ENCODE measurements at regions not wholly inside any gene's neighbourhood (a gene's known extent, or its start where the extent isn't known, plus 50 kb on each side); places are given as distances from the start of the nearest gene placed in this dataset.

GRCh38 chr3:187906920-187907319 lies 161.7 kb upstream of the BCL6 start:
- Histone ChIP-seq H3K36me3 (ENCODE audit: control insufficient read depth in 1 of 2, insufficient read depth in 2 of 2, low read length in 2 of 2) (no peaks in the 10 kb centered on the region), H3K4me2 (ENCODE audit: low read length) (no peak overlapping the region), H3K4me3 (replicated peaks in 1 of 2; ENCODE audit: low read depth in 1 of 2, low read length in 2 of 2) (no peak overlapping the region), H3K4me1 (ENCODE audit: control insufficient read depth in 1 of 2, insufficient read depth in 2 of 2, low read length in 2 of 2) (no peaks in the 10 kb centered on the region), H3K9me2 (ENCODE audit: insufficient read depth) (no peaks in the 10 kb centered on the region), H3K27ac (ENCODE audit: low read depth, low read length) (no peak overlapping the region), H3K27me3 (ENCODE audit: insufficient read depth, low read length) (no peaks in the 10 kb centered on the region), H3K79me2 (ENCODE audit: insufficient read depth, low read length) (no peaks in the 10 kb centered on the region), H3K9me3 (ENCODE audit: control insufficient read depth in 1 of 2, insufficient read depth in 1 of 2, low read depth in 1 of 2, low read length in 2 of 2) (no peaks in the 10 kb centered on the region), H3K9ac (ENCODE audit: low read length) (no peak overlapping the region), H4K20me1 (ENCODE audit: insufficient read depth) (no peaks in the 10 kb centered on the region), H2AFZ (ENCODE audit: low read depth, low read length, poor library complexity, severe bottlenecking) (no peak overlapping the region)
- RAD21 ChIA-PET (ENCODE audit: low non-redundant PET in 1 of 2, low total read pairs in 2 of 2, uncharacterized antibody in 2 of 2, unreplicated experiment in 2 of 2): no interaction called here
- intact Hi-C loops (cut with micrococcal nuclease): no loop called here
- TF ChIP-seq ELF1 (IDR thresholded peaks at IDR 0.05; ENCODE audit: borderline replicate concordance, low read depth): no peak
- no peak for TF ChIP-seq SIN3A (IDR thresholded peaks at IDR 0.05; ENCODE audit: low read depth)
- no peak for TF ChIP-seq MAX (IDR thresholded peaks at IDR 0.05)
- no peak for TF ChIP-seq ATF3 (IDR thresholded peaks at IDR 0.05)
- no peak for TF ChIP-seq EGR1 (IDR thresholded peaks at IDR 0.05; ENCODE audit: low read depth)
- TF ChIP-seq JUND (IDR thresholded peaks at IDR 0.05): no peak
- TF ChIP-seq ZFX (IDR thresholded peaks at IDR 0.05): no peak
- no peak for TF ChIP-seq RAD21 (IDR thresholded peaks at IDR 0.05; ENCODE audit: low read depth)
- no peak for TF ChIP-seq SRF (IDR thresholded peaks at IDR 0.05; ENCODE audit: low read depth)
- TF ChIP-seq EZH2phosphoT487 (IDR thresholded peaks at IDR 0.05; ENCODE audit: borderline replicate concordance): no peak
- TF ChIP-seq ZNF274 (IDR thresholded peaks at IDR 0.05; ENCODE audit: low read depth, low read length): no peak
- TF ChIP-seq CEBPB (IDR thresholded peaks at IDR 0.05; ENCODE audit: low read depth): no peak
- no peak for TF ChIP-seq REST (IDR thresholded peaks at IDR 0.05; ENCODE audit: low read depth)
- CTCF ChIA-PET: no interaction called here
- DNase-seq (ENCODE audit: low read depth, low spot score): no peak
- POLR2A ChIA-PET: interaction anchor here (1.3 kb wide), 1 partner anchor 161 kb away, joined by 3 read pairs; no protein-coding TSS in a partner anchor
- ATAC-seq: no peak
- no TSS peak for BruUV-seq (replicated peaks)

Data from HCT116 (cell line).